HepG2 (cell line): ENCODE measurements at regions not wholly inside any gene's neighbourhood (a gene's known extent, or its start where the extent isn't known, plus 50 kb on each side); places are given as distances from the start of the nearest gene placed in this dataset.

Source experiments
- ATAC-seq: fragments of 200-7000 bp; cut with Tn5 transposase; 3 replicates; pipeline ENCODE4 v1.9.1; 2020; ENCODE audit warnings: mild to moderate bottlenecking, moderate library complexity
- BruUV-seq: library from RNA; stranded (reverse); fragments of 400-500 nt; replicated peaks from 2 replicates; lab custom pipeline; 2021; lab: Mats Ljungman, UMichigan
- CTCF ChIA-PET: fragments of 300-600 bp; formaldehyde crosslinking; extraction: SDS; loops from one replicate; lab custom pipeline; 2021; ENCODE audit warnings: low total read pairs, inconsistent platforms, low intra/inter-chr PET ratio; lab: Yijun Ruan, JAX
- POLR2A ChIA-PET: fragments of 350-600 bp; sonication (Branson Sonifier 250); formaldehyde crosslinking; loops from one replicate; lab custom pipeline; 2020; ENCODE audit warnings: antibody characterized with exemption, inconsistent platforms; lab: Yijun Ruan, JAX
- DNase-seq: peaks from one replicate; pipeline ENCODE4 v3.0.0-alpha.2; 2015; ENCODE audit warnings: low spot score
- FAIRE-seq: peaks from 3 replicates; lab custom pipeline; 2011; peaks lifted over from hg19 to GRCh38; lab: Jason Lieb, UNC
- H2AFZ ChIP-seq: one replicate; pipeline ENCODE4 v1.6.1; 2011; ENCODE audit warnings: low read length, inconsistent platforms
- H3K27ac ChIP-seq: fragments of 300-600 bp; 3 replicates; pipeline ENCODE4 v1.8.0; 2011; ENCODE audit warnings: mixed run types, mild to moderate bottlenecking, mixed read lengths, low read length, inconsistent platforms; ENCODE audit not compliant: insufficient read depth; ENCODE audit errors: extremely low read length
- H3K27me3 ChIP-seq, 2 experiments: fragments of 200-600 bp in 1 of 2; 2 replicates in 1 of 2; 3 replicates in 1 of 2; pipeline versions ENCODE4 v1.6.0 to v1.8.0; 2011; ENCODE audit warnings: low read length in 2 of 2, mild to moderate bottlenecking in 2 of 2, moderate library complexity in 2 of 2, inconsistent platforms in 1 of 2; ENCODE audit not compliant: insufficient read depth in 2 of 2, control insufficient read depth in 1 of 2
- H3K36me3 ChIP-seq, 2 experiments: fragments of 200-600 bp in 1 of 2; replicated peaks in 1 of 2; 2 replicates in 1 of 2; 3 replicates in 1 of 2; pipeline versions ENCODE4 v1.5.1 to v1.8.0; 2011; ENCODE audit warnings: low read length in 2 of 2, inconsistent platforms in 1 of 2; ENCODE audit not compliant: insufficient read depth in 2 of 2, control insufficient read depth in 1 of 2
- H3K4me1 ChIP-seq: 2 replicates; pipeline ENCODE4 v1.5.1; 2012; ENCODE audit warnings: low read length, inconsistent platforms; ENCODE audit not compliant: insufficient read depth
- H3K4me2 ChIP-seq: 2 replicates; pipeline ENCODE4 v1.6.0; 2011; ENCODE audit warnings: low read depth, low read length, inconsistent platforms
- H3K4me3 ChIP-seq, 3 experiments: fragments of 200-600 bp in 1 of 3; sonication (generic), shearing (Covaris generic) in 1 of 3; replicated peaks in 1 of 3; 2 replicates each; pipeline ENCODE4 v1.5.1; 2011 to 2016; ENCODE audit warnings: low read length in 3 of 3, inconsistent platforms in 2 of 3, low read depth in 2 of 3, mild to moderate bottlenecking in 2 of 3, control low read depth in 1 of 3, mixed read lengths in 1 of 3; ENCODE audit not compliant: insufficient read depth in 1 of 3
- H3K79me2 ChIP-seq: one replicate; pipeline ENCODE4 v1.6.1; 2011; ENCODE audit warnings: low read length, inconsistent platforms; ENCODE audit not compliant: insufficient read depth
- H3K9ac ChIP-seq: 2 replicates; pipeline ENCODE4 v1.6.0; 2011; ENCODE audit warnings: mild to moderate bottlenecking, low read depth, low read length, inconsistent platforms; ENCODE audit not compliant: insufficient read depth
- H3K9me3 ChIP-seq: 2 replicates; pipeline ENCODE4 v1.5.1; 2012; ENCODE audit warnings: mild to moderate bottlenecking, low read length
- H4K20me1 ChIP-seq: 2 replicates; pipeline ENCODE4 v1.6.0; 2011; ENCODE audit warnings: inconsistent platforms, mild to moderate bottlenecking, low read length, moderate library complexity; ENCODE audit not compliant: insufficient read depth
- ARID5B ChIP-seq: IDR thresholded peaks from 2 replicates; pipeline ENCODE4 v1.4.0; 2020; ENCODE audit warnings: mild to moderate bottlenecking, missing genetic modification reagents
- ATRX ChIP-seq: sonication (generic); formaldehyde crosslinking; IDR thresholded peaks from 2 replicates; pipeline ENCODE4 v1.4.0; 2020; ENCODE audit warnings: missing genetic modification reagents, borderline replicate concordance
- CREB3 ChIP-seq: sonication (generic); formaldehyde crosslinking; IDR thresholded peaks from 2 replicates; pipeline ENCODE4 v1.5.0; 2020; ENCODE audit warnings: missing genetic modification reagents
- HDAC1 ChIP-seq: sonication (generic); formaldehyde crosslinking; IDR thresholded peaks from 2 replicates; pipeline ENCODE4 v1.5.1; 2020; ENCODE audit warnings: mild to moderate bottlenecking, missing genetic modification reagents
- HDAC2 ChIP-seq: sonication (generic); formaldehyde crosslinking; IDR thresholded peaks from 2 replicates; pipeline ENCODE4 v1.4.0; 2020; ENCODE audit warnings: missing genetic modification reagents
- MAFK ChIP-seq, 2 experiments: IDR thresholded peaks in 1 of 2; conservative IDR thresholded peaks in 1 of 2; 2 replicates each; pipeline ENCODE4 v1.6.1; 2011; ENCODE audit warnings: improper control_type of control experiment in 2 of 2, low read length in 2 of 2
- NFAT5 ChIP-seq: sonication (generic); formaldehyde crosslinking; IDR thresholded peaks from 2 replicates; pipeline ENCODE4 v1.4.0; 2020; ENCODE audit warnings: missing genetic modification reagents
- NR1H2 ChIP-seq: sonication (generic); formaldehyde crosslinking; IDR thresholded peaks from 2 replicates; pipeline ENCODE4 v1.8.1; 2022; ENCODE audit warnings: low read depth, missing genetic modification reagents, borderline replicate concordance
- RARA ChIP-seq: IDR thresholded peaks from 2 replicates; pipeline ENCODE4 v1.6.1; 2016; ENCODE audit warnings: missing genetic modification reagents, missing compliant biosample characterization
- TEAD2 ChIP-seq: sonication (generic); formaldehyde crosslinking; IDR thresholded peaks from 2 replicates; pipeline ENCODE4 v1.9.0; 2021; ENCODE audit warnings: missing genetic modification reagents
- ZNF34 ChIP-seq: sonication (generic); formaldehyde crosslinking; IDR thresholded peaks from 2 replicates; pipeline ENCODE4 v1.4.0; 2020; ENCODE audit warnings: mild to moderate bottlenecking, missing genetic modification reagents, borderline replicate concordance
- ZNF615 ChIP-seq: sonication (generic); formaldehyde crosslinking; IDR thresholded peaks from 2 replicates; pipeline ENCODE4 v1.5.0; 2020; ENCODE audit warnings: mild to moderate bottlenecking, missing genetic modification reagents, borderline replicate concordance
- ZNF713 ChIP-seq: sonication (generic); formaldehyde crosslinking; IDR thresholded peaks from 2 replicates; pipeline ENCODE4 v1.4.0; 2020; ENCODE audit warnings: mild to moderate bottlenecking, missing genetic modification reagents
- in situ Hi-C: cut with HindIII; loops from 2 replicates; pipeline ENCODE4 v1.10.0; 2017; ENCODE audit warnings: low pct_unique_long_range_greater_than_20kb; ENCODE audit not compliant: extremely low pct_ligation_motif_present
- intact Hi-C: fragments of 100-400 bp; cut with micrococcal nuclease; formaldehyde crosslinking; loops from one replicate; pipeline ENCODE4 v1.10.0; 2022; ENCODE audit not compliant: unreplicated experiment

- H2AFZ ChIP-seq: no peak overlapping the region
- intact Hi-C loops: no loop called here
- H3K4me1 ChIP-seq: no peaks in the 10 kb centered on the region
- DNase-seq (no peak), ATAC-seq (no peak), FAIRE-seq (no peak)
- H3K4me3 ChIP-seq: no peak overlapping the region
- H3K79me2 ChIP-seq: no peaks in the 10 kb centered on the region
- no TSS peak for BruUV-seq
- H3K27ac ChIP-seq: no peak overlapping the region
- no peaks in the 10 kb centered on the region for H3K27me3 ChIP-seq
- CTCF ChIA-PET: no interaction called here
- TF ChIP-seq ZNF34 (CRISPR knock-in tag) (no peak), ARID5B (CRISPR knock-in tag) (no peak), ZNF713 (no peak), NR1H2 (CRISPR knock-in tag) (no peak), MAFK (conservative IDR thresholded peaks at IDR 0.05 in 1 of 2, IDR thresholded peaks at IDR 0.05 in 1 of 2; ENCODE audit: low read length in 2 of 2) (no peak), TEAD2 (CRISPR knock-in tag) (no peak), ZNF615 (CRISPR knock-in tag) (no peak), RARA (CRISPR knock-in tag) (no peak), NFAT5 (CRISPR knock-in tag) (no peak), HDAC2 (no peak), HDAC1 (CRISPR knock-in tag) (no peak), CREB3 (CRISPR knock-in tag) (no peak), ATRX (CRISPR knock-in tag) (no peak)
- H3K36me3 ChIP-seq: no peaks in the 10 kb centered on the region
- POLR2A ChIA-PET: no interaction called here
- H3K4me2 ChIP-seq: no peak overlapping the region
- no peak overlapping the region for H3K9ac ChIP-seq
- no peaks in the 10 kb centered on the region for H4K20me1 ChIP-seq
- in situ Hi-C loops: no loop called here
- peaks cover 91% of the 10 kb centered on the region for H3K9me3 ChIP-seq
These were observed 495.0 kb upstream of the SPRY2 start for GRCh38 chr13:80835902-80836301.
